Calu3 (cell line): ENCODE measurements at regions not wholly inside any gene's neighbourhood (a gene's known extent, or its start where the extent isn't known, plus 50 kb on each side); places are given as distances from the start of the nearest gene placed in this dataset.
A peak's percentile ranks its signal among the peaks of the same experiment; 100 is the strongest.

Experiments
- BruUV-seq: library from RNA; stranded (reverse); fragments of 400-500 nt; replicated peaks from 2 replicates; lab custom pipeline; 2021; lab: Mats Ljungman, UMichigan
- CTCF ChIA-PET: fragments of 300-600 bp; sonication (Branson Sonifier 250); formaldehyde crosslinking; loops from one replicate; lab custom pipeline; 2022; ENCODE audit warnings: antibody characterized with exemption; lab: Charles Lee
- DNase-seq: peaks from one replicate; pipeline ENCODE4 v3.0.0; 2022
- H3K27ac Mint-ChIP-seq: one replicate; pipeline ENCODE4 v1.8.0; 2022; ENCODE audit warnings: mixed read lengths; ENCODE audit not compliant: unreplicated experiment
- H3K27me3 Mint-ChIP-seq: one replicate; pipeline ENCODE4 v1.8.0; 2022; ENCODE audit warnings: mixed read lengths; ENCODE audit not compliant: unreplicated experiment
- H3K36me3 Mint-ChIP-seq: one replicate; pipeline ENCODE4 v1.8.0; 2022; ENCODE audit warnings: mild to moderate bottlenecking, moderate library complexity, mixed read lengths; ENCODE audit not compliant: insufficient read depth, unreplicated experiment
- H3K4me1 Mint-ChIP-seq: one replicate; pipeline ENCODE4 v1.8.0; 2022; ENCODE audit warnings: mild to moderate bottlenecking, low read depth, mixed read lengths; ENCODE audit not compliant: unreplicated experiment
- H3K4me3 Mint-ChIP-seq: one replicate; pipeline ENCODE4 v1.8.0; 2022; ENCODE audit warnings: mild to moderate bottlenecking, low read depth, moderate library complexity, mixed read lengths; ENCODE audit not compliant: unreplicated experiment
- H3K9me3 Mint-ChIP-seq: one replicate; pipeline ENCODE4 v1.8.0; 2022; ENCODE audit warnings: low read depth, mixed read lengths; ENCODE audit not compliant: unreplicated experiment
- intact Hi-C: fragments of 100-400 bp; cut with micrococcal nuclease; formaldehyde crosslinking; loops from one replicate; pipeline ENCODE4 v1.10.0; 2022; ENCODE audit not compliant: unreplicated experiment
- TF ChIP-seq, protein P1 (sequence below): fragments of 200-600 bp; IDR thresholded peaks from one replicate; pipeline ENCODE4 v1.8.0; 2022; ENCODE audit warnings: antibody characterized with exemption; ENCODE audit not compliant: unreplicated experiment

- TF ChIP-seq, protein P1, sequence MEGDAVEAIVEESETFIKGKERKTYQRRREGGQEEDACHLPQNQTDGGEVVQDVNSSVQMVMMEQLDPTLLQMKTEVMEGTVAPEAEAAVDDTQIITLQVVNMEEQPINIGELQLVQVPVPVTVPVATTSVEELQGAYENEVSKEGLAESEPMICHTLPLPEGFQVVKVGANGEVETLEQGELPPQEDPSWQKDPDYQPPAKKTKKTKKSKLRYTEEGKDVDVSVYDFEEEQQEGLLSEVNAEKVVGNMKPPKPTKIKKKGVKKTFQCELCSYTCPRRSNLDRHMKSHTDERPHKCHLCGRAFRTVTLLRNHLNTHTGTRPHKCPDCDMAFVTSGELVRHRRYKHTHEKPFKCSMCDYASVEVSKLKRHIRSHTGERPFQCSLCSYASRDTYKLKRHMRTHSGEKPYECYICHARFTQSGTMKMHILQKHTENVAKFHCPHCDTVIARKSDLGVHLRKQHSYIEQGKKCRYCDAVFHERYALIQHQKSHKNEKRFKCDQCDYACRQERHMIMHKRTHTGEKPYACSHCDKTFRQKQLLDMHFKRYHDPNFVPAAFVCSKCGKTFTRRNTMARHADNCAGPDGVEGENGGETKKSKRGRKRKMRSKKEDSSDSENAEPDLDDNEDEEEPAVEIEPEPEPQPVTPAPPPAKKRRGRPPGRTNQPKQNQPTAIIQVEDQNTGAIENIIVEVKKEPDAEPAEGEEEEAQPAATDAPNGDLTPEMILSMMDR: no peak
- no peak for DNase-seq
- Mint-ChIP-seq H3K27me3 (peaks cover 64% of the 10 kb centered on the region), H3K4me1 (no peaks in the 10 kb centered on the region), H3K9me3 (no peaks in the 10 kb centered on the region), H3K27ac (no peak overlapping the region), H3K4me3 (no peak overlapping the region), H3K36me3 (no peaks in the 10 kb centered on the region)
- intact Hi-C loops: no loop called here
- CTCF ChIA-PET: no interaction called here
- BruUV-seq: no TSS peak
These were observed 99.0 kb upstream of the PITRM1 start for GRCh38 chr10:3271354-3272115.

DNA sequence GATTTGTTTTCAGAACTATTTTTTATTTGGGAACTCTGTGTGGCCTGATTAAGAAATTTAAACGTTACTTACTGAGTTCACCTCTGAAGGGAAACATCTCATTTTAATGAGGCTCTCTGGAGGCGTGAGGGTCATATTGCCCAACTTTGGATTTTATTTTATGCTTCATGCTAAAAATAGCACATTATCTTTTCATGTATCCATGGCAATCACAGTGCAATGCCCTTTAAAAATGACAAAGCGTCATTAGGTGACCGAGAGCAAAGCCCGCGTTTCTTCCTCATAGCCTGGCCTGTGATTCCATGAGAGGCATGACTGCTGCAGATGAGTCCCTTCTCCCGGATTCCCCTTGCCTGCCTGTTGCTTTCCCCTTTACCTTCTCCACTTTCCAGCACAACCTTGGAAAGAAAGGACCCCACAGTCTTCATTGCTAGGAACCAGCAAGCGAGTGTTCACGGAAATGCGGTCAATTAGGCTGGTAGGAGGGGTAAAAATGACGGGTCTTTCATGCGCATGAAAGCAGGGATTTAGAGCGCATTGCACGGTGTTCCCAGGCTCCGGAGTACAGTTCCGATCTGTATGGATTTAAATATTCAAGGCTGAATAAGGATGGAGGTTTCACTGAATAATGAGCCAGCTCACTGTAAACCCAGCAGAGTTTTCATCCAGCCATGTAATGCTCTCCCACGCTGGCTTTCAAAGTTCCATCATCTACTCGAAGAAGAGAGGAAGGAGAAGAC lies 98.2 kb upstream of the PITRM1 start:
- Mint-ChIP-seq H3K27me3 (peaks cover 56% of the 10 kb centered on the region), H3K4me1 (no peaks in the 10 kb centered on the region), H3K9me3 (no peaks in the 10 kb centered on the region), H3K27ac (no peak overlapping the region), H3K36me3 (no peaks in the 10 kb centered on the region), H3K4me3 (no peak overlapping the region)
- BruUV-seq: no TSS peak
- no peak for DNase-seq
- TF ChIP-seq, protein P1: no peak
- CTCF ChIA-PET: no interaction called here
- intact Hi-C loops: no loop called here

DNA sequence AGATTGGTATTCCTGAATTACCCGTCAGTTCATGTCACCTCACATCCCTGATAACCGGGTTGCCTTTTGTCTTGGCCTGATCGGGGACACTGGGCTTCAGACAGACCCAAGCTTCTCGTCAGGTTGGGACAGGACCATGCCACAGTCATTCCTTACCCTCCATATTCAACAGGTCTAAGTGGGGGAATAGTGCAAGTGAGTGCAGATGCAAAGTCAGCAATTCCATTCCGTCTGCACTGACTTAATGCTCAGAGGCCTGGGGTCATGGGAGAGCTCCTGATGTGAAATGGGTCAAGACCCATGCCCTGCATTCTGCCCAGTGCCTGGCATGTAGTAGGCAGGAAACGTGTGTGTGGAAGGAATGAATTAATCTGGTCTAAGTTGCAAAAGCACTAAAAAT lies 95.4 kb upstream of the PITRM1 start:
- CTCF ChIA-PET: no interaction called here
- peaks cover 29% of the 10 kb centered on the region for H3K27me3 Mint-ChIP-seq
- intact Hi-C loops: no loop called here
- no peaks in the 10 kb centered on the region for H3K9me3 Mint-ChIP-seq
- no peak overlapping the region for H3K4me3 Mint-ChIP-seq
- TF ChIP-seq, protein P1: no peak
- H3K27ac Mint-ChIP-seq: no peak overlapping the region
- no peak for DNase-seq
- H3K36me3 Mint-ChIP-seq: no peaks in the 10 kb centered on the region
- peaks cover 19% of the 10 kb centered on the region for H3K4me1 Mint-ChIP-seq
- BruUV-seq: no TSS peak

DNA sequence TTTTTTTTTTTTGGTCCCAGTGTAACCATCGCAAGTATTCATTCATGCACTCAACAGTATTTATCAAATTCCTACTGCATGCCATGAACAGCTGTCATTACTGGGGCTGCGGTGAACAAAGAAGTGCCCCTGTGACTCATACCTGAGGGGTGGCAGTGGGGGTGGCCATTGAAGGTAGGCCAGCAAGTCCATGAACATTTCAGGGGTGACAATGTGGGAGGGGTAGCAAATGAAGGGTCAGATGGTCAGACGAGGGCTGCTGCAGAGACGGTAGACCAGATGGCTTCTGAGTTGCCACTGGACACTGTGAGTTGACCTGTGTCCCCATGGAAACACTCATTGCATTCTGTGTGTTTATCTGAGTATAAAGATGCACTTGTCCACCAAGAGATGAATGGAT lies 92.5 kb upstream of the PITRM1 start:
- H3K4me3 Mint-ChIP-seq: no peak overlapping the region
- H3K9me3 Mint-ChIP-seq: no peaks in the 10 kb centered on the region
- TF ChIP-seq, protein P1: no peak
- BruUV-seq: no TSS peak
- no peaks in the 10 kb centered on the region for H3K36me3 Mint-ChIP-seq
- H3K4me1 Mint-ChIP-seq: peaks cover 19% of the 10 kb centered on the region
- intact Hi-C loops: no loop called here
- DNase-seq: peak; percentile 39
- CTCF ChIA-PET: no interaction called here
- peaks cover 22% of the 10 kb centered on the region for H3K27me3 Mint-ChIP-seq
- no peak overlapping the region for H3K27ac Mint-ChIP-seq
